ENCODE measurements at regions not wholly inside any gene's neighbourhood (a gene's known extent, or its start where the extent isn't known, plus 50 kb on each side); places are given as distances from the start of the nearest gene placed in this dataset.

- Histone ChIP-seq H3K36me3 (replicated peaks in 1 of 2; ENCODE audit: control insufficient read depth in 1 of 2, insufficient read depth in 2 of 2, low read length in 1 of 2) (no peaks in the 10 kb centered on the region), H3K9me2 (no peaks in the 10 kb centered on the region), H3K9ac (no peak overlapping the region), H3K4me2 (peak overlapping the region; percentile 22), H3K9me3 (no peaks in the 10 kb centered on the region), H3K79me2 (ENCODE audit: insufficient read depth) (no peaks in the 10 kb centered on the region), H3F3A (replicated peaks; ENCODE audit: insufficient read depth) (peaks cover 18% of the 10 kb centered on the region), H3K4me1 (ENCODE audit: control insufficient read depth in 1 of 2, insufficient read depth in 2 of 2, low read depth in 1 of 2, low read length in 1 of 2) (no peaks in the 10 kb centered on the region; a peak in 2 of 4 replicates), H3K4me3 (ENCODE audit: low read depth in 2 of 2, low read length in 1 of 2) (no peak overlapping the region), H2AFZ (ENCODE audit: low read depth) (peak overlapping the region; percentile 63), H4K20me1 (ENCODE audit: insufficient read depth) (no peaks in the 10 kb centered on the region), H3K27ac (ENCODE audit: low read depth in 2 of 2, low read length in 1 of 2) (peak overlapping the region; percentile 60 to 71), H3K27me3 (ENCODE audit: insufficient read depth) (no peaks in the 10 kb centered on the region)
- ChIA-PET POLR2A (no interaction called here), CTCF (interaction anchor here (1.1 to 1.2 kb wide), 2 partner anchors 9 to 119 kb away, joined by 3 read pairs; no protein-coding TSS in a partner anchor)
- 15% methylated on average over 3 of the region's 3 CpGs for WGBS (ENCODE audit: low lambda C conversion rate)
- no peak for DNase-seq
- TF ChIP-seq TEAD4 (IDR thresholded peaks at IDR 0.05; ENCODE audit: borderline replicate concordance, insufficient read depth) (no peak; the same call in 1 of the 2 replicates), RAD21 (IDR thresholded peaks at IDR 0.05; ENCODE audit: low read length) (no peak), MXI1 (IDR thresholded peaks at IDR 0.05; ENCODE audit: low read depth, low read length) (no peak), IRF3 (IDR thresholded peaks at IDR 0.05; ENCODE audit: low read depth, low read length) (no peak), TCF12 (IDR thresholded peaks at IDR 0.05) (peak; percentile 38; the same call in 1 of the 2 replicates), GATA2 (CRISPR knock-in tag; IDR thresholded peaks at IDR 0.05) (no peak), CTCF (IDR thresholded peaks at IDR 0.05) (no peak), RCOR1 (IDR thresholded peaks at IDR 0.05; ENCODE audit: low read length) (no peak), EZH2phosphoT487 (IDR thresholded peaks at IDR 0.05; ENCODE audit: borderline replicate concordance, low read depth) (no peak), EP300 (IDR thresholded peaks at IDR 0.05; ENCODE audit: borderline replicate concordance in 1 of 2, low read depth in 1 of 2, low read length in 1 of 2) (0 out of 4 replicates have a peak, but pooled peaks of 1 of the 2 experiments have one; percentile 8), NRF1 (IDR thresholded peaks at IDR 0.05; ENCODE audit: low read depth, low read length) (no peak), PBX3 (IDR thresholded peaks at IDR 0.05) (peak; percentile 39; the same call in 1 of the 2 replicates), RFX5 (IDR thresholded peaks at IDR 0.05; ENCODE audit: low read length) (no peak), POLR2AphosphoS5 (IDR thresholded peaks at IDR 0.05; ENCODE audit: low read depth, low read length) (no peak), TAF1 (IDR thresholded peaks at IDR 0.05; ENCODE audit: borderline replicate concordance, low read depth, low read length) (no peak), FOSL2 (IDR thresholded peaks at IDR 0.05; ENCODE audit: borderline replicate concordance, low read depth) (peak; percentile 22; the same call in 1 of the 2 replicates), FOXM1 (IDR thresholded peaks at IDR 0.05; ENCODE audit: low read depth) (no peak), GABPA (IDR thresholded peaks at IDR 0.05; ENCODE audit: low read depth) (no peak), ELF1 (IDR thresholded peaks at IDR 0.05) (no peak), MAX (IDR thresholded peaks at IDR 0.05; ENCODE audit: low read depth) (no peak), SIN3A (IDR thresholded peaks at IDR 0.05; ENCODE audit: borderline replicate concordance, low read depth, low read length) (no peak), NFIC (IDR thresholded peaks at IDR 0.05; ENCODE audit: borderline replicate concordance) (no peak), SMC3 (IDR thresholded peaks at IDR 0.05; ENCODE audit: low read depth, low read length) (no peak), YY1 (IDR thresholded peaks at IDR 0.05; ENCODE audit: low read depth) (no peak)
- TF ChIP-seq, protein P1, sequence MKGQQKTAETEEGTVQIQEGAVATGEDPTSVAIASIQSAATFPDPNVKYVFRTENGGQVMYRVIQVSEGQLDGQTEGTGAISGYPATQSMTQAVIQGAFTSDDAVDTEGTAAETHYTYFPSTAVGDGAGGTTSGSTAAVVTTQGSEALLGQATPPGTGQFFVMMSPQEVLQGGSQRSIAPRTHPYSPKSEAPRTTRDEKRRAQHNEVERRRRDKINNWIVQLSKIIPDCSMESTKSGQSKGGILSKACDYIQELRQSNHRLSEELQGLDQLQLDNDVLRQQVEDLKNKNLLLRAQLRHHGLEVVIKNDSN (IDR thresholded peaks at IDR 0.05; ENCODE audit: borderline replicate concordance, low read depth): no peak
- TF ChIP-seq, protein P2, sequence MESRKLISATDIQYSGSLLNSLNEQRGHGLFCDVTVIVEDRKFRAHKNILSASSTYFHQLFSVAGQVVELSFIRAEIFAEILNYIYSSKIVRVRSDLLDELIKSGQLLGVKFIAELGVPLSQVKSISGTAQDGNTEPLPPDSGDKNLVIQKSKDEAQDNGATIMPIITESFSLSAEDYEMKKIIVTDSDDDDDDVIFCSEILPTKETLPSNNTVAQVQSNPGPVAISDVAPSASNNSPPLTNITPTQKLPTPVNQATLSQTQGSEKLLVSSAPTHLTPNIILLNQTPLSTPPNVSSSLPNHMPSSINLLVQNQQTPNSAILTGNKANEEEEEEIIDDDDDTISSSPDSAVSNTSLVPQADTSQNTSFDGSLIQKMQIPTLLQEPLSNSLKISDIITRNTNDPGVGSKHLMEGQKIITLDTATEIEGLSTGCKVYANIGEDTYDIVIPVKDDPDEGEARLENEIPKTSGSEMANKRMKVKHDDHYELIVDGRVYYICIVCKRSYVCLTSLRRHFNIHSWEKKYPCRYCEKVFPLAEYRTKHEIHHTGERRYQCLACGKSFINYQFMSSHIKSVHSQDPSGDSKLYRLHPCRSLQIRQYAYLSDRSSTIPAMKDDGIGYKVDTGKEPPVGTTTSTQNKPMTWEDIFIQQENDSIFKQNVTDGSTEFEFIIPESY (IDR thresholded peaks at IDR 0.05; ENCODE audit: borderline replicate concordance, low read depth): no peak
These were observed 359.8 kb downstream of the DUSP10 start for GRCh38 chr1:221381910-221382623.
